Epidermal melanocyte (primary cell): ENCODE measurements at regions not wholly inside any gene's neighbourhood (a gene's known extent, or its start where the extent isn't known, plus 50 kb on each side); places are given as distances from the start of the nearest gene placed in this dataset.

Source experiments
- DNase-seq: peaks from one replicate; pipeline ENCODE4 v3.0.0; 2011; ENCODE audit warnings: low spot score; ENCODE audit not compliant: insufficient read length

GRCh38 chr4:19722404-19722803 is 529.3 kb upstream of the SLIT2 start:
- no peak for DNase-seq

GRCh38 chr4:19721587-19721986 is 530.1 kb upstream of the SLIT2 start:
- DNase-seq = no peak

GRCh38 chr4:19720610-19721009 is 531.1 kb upstream of the SLIT2 start:
- DNase-seq = no peak

DNA sequence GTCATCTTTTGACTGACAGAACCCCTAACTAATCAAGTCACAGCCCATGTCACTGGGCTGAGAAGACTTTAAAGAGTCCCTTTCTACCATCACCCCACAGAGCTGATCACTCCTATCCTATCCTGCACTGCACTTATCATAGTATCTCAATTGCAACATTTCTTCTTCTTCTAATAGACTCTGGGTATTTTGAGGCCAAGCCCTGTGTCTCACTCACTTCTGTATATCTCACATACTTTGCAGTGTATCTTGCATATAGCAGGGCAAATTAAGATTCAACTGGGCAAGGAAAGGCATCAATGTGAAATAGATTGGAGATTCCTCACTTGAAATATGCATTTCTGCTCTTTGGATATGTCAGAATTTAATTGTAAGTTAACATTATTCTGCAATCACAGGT is 531.5 kb upstream of the SLIT2 start:
- DNase-seq = no peak

DNA sequence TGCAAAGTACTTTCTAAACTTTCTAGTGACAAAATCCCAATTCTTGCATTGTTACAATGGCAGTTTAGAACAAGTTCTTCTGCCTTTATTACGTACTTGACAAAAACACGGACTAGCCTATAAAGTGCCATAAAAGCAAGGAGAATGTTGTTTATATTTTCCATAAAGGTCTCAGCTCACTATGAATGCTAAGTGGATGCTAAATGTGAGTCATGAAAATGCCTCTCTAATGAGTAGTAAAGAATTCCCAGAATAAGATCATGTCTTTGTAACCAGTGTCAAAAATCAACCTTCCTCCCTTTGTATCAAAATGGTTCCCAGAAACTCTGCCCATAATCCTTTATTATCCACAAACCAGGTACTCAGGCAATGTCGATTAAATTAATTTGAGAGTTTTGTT is 539.8 kb upstream of the SLIT2 start:
- no peak for DNase-seq

- no peak for DNase-seq
Observed at GRCh38 chr4:19707876-19708275, 543.8 kb upstream of the SLIT2 start.

DNA sequence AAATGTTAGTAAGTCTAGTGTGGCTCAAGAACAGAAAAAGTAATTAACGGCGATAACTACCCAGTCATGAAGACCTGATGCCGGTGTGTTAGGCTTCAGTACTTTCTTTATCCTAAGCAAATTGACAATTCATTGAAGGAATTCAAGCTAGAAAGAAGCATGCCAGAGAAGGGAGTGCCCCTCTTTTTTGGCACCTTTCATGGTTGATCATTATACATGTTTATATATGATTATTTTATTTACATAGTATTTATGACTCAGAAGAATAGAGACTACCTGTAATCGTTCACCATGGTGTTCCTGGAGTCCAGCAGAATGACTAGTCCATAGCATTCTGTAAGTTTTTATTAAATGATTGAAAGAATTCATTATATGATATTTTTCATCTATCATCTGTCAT is 548.3 kb upstream of the SLIT2 start:
- DNase-seq = no peak

- no peak for DNase-seq
Observed at GRCh38 chr4:19700992-19701391, 550.7 kb upstream of the SLIT2 start.

DNA sequence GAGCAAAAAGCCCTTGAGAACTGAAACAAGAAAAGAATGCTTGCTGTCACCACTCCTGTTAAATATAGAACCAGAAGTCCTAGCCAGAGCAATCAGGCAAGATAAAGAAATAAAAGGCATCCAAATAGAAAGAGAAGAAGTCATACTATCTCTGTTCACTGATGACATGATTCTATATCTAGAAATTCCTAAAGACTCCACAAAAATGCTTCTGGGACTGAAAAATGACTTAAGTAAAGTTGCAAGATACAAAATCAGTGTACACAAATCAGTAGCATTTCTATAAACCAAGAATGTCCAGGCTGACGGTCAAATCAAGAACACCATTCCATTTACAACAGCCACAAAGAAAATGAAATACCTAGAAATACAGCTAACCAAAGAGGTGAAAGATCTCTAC is 552.7 kb upstream of the SLIT2 start:
- DNase-seq = no peak

DNA sequence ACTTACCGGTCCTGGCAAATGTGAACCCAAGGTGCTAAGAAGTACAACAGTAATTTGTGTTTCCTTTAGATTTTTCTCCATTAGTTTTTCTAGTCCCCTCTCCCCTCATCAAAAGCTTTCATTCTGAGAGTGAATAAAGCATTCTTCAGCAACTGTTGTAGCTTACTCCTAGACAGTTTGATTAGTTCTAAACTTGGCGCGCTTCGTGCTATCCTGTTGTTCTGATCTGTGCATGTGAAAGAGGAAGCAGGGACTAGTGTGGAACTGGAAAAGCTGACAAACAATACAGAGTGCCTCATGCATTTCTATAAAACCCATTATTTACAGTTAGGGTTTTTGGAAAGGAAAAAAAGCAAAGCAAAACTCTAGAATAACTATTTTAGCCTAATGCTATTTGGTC is 556.9 kb upstream of the SLIT2 start:
- DNase-seq = no peak

- no peak for DNase-seq
Observed at GRCh38 chr4:19693936-19694570, 557.7 kb upstream of the SLIT2 start.

DNA sequence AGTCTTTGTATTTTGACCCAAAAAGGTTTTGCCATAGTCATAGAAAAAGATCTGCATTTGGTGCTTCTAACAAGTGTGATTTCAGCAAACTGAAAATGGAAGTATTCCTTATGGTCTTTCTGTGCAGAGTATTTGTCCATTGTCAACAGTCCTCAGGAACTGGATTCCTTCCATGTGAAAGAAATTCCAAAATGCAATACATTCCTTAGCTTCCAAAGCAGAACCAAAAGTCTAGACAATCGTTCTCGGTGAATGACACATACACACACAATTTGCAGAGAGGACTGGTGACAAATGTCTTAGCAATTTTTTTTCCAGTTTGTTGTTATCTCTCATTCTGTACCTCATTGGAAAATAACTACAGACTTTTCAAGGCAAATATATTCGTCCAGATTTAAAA is 562.2 kb upstream of the SLIT2 start:
- DNase-seq = peak; percentile 31

- DNase-seq = no peak
Observed at GRCh38 chr4:19686456-19686855, 565.2 kb upstream of the SLIT2 start.

GRCh38 chr4:19684084-19684483 is 567.6 kb upstream of the SLIT2 start:
- no peak for DNase-seq

DNA sequence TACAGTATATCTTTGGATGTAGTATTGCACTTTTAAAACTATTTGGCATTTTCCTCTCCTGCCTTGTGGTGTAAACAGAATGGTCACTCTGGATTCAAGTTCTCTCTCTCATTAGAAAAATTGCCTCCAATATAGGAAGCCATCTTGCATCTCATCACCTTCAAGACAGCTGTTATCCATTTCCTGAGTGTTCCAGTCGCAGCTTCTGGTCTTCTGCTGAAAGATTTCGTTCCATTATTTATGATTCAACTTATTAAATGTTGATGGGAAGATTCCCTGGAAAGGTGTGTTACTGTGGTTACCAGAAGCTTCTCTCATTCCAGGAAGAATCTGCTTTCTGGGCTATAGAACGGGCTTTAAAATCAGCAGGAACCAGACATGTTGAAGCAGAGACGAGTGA is 568.3 kb upstream of the SLIT2 start:
- no peak for DNase-seq

DNA sequence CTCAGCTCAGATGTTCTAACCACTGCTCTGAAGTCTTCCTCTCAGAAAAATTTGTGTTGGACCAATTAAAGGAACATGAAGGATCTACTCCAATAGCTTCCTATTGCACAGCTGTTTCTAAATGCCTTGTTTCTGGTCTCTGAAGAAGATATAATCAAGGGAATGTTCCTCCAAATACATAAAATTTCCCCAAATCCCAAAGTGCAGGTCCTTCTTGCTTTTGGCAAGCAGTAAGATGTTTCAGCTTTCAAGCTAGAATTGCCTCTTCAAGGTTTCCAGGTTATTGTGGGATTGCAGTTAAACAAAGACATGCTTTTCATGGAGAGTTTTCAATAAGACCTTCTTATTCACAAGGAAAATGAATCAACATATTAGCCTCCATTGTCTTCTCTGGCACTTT is 574.5 kb upstream of the SLIT2 start:
- DNase-seq = no peak

DNA sequence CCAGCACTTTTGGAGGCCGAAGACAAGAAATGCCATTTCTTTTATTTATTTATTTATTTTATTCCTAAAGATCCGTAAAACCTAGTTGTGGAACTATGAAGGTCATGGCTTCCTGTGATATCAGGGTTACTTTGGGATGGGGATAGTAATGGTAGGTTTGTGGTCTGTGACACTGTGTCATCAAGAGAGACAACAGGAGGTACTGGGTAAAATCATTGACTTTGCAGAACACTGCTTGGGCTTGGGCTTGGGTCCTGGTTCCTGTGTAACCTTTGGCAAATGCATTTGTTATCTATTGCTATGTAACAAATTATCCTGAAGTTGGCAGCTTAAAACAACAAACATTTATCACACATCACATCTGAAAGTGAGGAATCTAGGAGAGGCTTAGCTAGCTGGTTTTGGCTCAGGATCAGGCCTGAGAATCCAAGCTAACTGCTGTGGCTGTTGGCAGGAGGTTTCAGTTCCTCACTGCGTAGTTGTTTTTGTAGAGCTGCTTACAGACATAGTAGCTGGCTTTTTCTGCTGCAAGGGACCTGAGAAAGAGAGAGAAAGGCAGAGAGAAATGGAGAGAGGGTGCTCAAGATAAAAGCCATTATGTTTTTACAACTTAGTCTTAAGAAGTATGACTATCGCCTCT is 576.4 kb upstream of the SLIT2 start:
- DNase-seq = no peak

DNA sequence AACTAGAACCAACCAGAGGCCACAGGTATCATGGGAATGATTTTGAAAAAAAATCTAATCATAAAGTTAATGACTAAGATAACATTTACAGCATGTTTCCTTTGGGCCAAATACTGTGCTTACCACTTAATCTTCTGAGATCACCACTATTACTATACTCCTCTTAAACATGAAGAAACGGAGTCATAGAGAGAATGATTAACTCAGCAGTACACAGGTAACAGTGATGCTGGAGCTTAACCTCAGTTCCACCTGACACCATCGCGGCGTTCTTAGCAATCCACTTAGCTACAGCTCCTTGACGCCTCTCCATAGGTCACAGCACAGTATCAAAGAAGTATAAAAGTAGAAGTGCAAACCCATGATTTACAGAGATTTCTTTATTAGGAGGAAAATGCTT is 592.6 kb upstream of the SLIT2 start:
- DNase-seq = no peak

- DNase-seq = no peak
Observed at GRCh38 chr4:19657856-19658255, 593.8 kb upstream of the SLIT2 start.

DNA sequence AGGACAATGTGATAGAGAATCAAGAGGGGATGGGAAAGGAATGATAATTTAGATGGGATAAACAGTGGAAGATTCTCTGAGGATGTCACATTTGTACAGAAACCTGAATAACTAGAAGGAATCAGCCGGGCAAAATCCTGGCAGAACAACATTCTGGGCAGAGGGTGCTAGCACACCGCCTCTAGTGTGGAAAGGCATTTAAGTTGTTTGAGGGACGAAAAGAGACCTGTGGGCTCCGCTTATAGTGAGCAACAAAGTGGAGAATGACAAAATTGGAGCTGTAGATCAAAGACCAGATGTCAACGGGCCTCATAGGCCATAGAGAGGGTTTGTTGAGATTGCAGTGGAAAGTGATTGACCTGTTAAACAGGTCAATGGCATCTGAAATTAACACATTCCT is 596.0 kb upstream of the SLIT2 start:
- DNase-seq = no peak

- DNase-seq = no peak
Observed at GRCh38 chr4:19650903-19651864, 600.5 kb upstream of the SLIT2 start.

DNA sequence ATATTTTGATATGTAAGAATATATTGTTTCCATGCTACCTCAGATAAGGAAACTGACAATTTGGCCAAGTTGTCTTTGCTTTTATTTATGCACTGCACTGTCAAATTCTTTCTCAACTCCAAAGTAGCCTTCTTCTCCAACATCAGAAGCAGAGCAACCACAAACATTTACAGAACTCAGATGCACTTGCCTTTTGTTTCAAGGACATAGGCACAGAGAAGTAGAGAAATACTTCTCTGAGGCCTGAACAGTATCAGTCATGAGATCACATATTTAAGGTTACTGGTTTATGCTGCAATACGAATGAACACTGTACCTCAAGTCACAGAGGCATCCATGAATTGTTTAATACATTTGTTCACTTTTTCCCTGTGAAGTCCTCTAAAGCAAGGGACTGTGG is 606.1 kb upstream of the SLIT2 start:
- DNase-seq = no peak
